ENCODE measurements at regions not wholly inside any gene's neighbourhood (a gene's known extent, or its start where the extent isn't known, plus 50 kb on each side); places are given as distances from the start of the nearest gene placed in this dataset.

GRCh38 chr22:34688825-34689224 is 377.1 kb upstream of the ISX start:
- TF ChIP-seq CTCF (IDR thresholded peaks at IDR 0.05) (no peak), POLR2A (IDR thresholded peaks at IDR 0.05) (no peak)
